GM19395 (cell line): ENCODE measurements at regions not wholly inside any gene's neighbourhood (a gene's known extent, or its start where the extent isn't known, plus 50 kb on each side); places are given as distances from the start of the nearest gene placed in this dataset.

Experiments used
- ATAC-seq: cut with Tn5 transposase; IDR thresholded peaks from one replicate; pipeline ENCODE4 v1.9.1; 2021; ENCODE audit warnings: mild to moderate bottlenecking, moderate library complexity; ENCODE audit not compliant: unreplicated experiment

GRCh38 chr9:108386032-108386431, 469.8 kb downstream of the ACTL7B start:
- no peak for ATAC-seq

- no peak for ATAC-seq
These were observed 472.0 kb downstream of the ACTL7B start for GRCh38 chr9:108383796-108384195.

- no peak for ATAC-seq
These were observed 473.5 kb downstream of the ACTL7B start for GRCh38 chr9:108382310-108382709.

GRCh38 chr9:108377881-108378280, 477.9 kb downstream of the ACTL7B start:
- no peak for ATAC-seq

- no peak for ATAC-seq
These were observed 478.4 kb downstream of the ACTL7B start for GRCh38 chr9:108377382-108377781.

GRCh38 chr9:108376140-108376539, 479.6 kb downstream of the ACTL7B start:
- ATAC-seq, result no peak

- no peak for ATAC-seq
These were observed 481.2 kb downstream of the ACTL7B start for GRCh38 chr9:108374626-108375025.

GRCh38 chr9:108367188-108367587, 488.6 kb downstream of the ACTL7B start:
- ATAC-seq, result no peak

- ATAC-seq, result no peak
These were observed 492.5 kb downstream of the ACTL7B start for GRCh38 chr9:108363311-108363710.

GRCh38 chr9:108360304-108360703, 495.5 kb downstream of the ACTL7B start:
- ATAC-seq, result no peak

- ATAC-seq, result no peak
These were observed 499.0 kb downstream of the ACTL7B start for GRCh38 chr9:108356806-108357205.

- no peak for ATAC-seq
These were observed 504.2 kb downstream of the ACTL7B start for GRCh38 chr9:108351571-108351970.

- ATAC-seq, result no peak
These were observed 508.2 kb downstream of the ACTL7B start for GRCh38 chr9:108347463-108348188.

GRCh38 chr9:108345826-108346225, 510.0 kb downstream of the ACTL7B start:
- no peak for ATAC-seq

- ATAC-seq, result no peak
These were observed 516.5 kb downstream of the ACTL7B start for GRCh38 chr9:108339251-108339650.

GRCh38 chr9:108336575-108336974, 519.2 kb downstream of the ACTL7B start:
- no peak for ATAC-seq

GRCh38 chr9:108333530-108333983, 522.2 kb downstream of the ACTL7B start:
- ATAC-seq, result no peak

GRCh38 chr9:108331596-108331995, 524.2 kb downstream of the ACTL7B start:
- ATAC-seq, result no peak

GRCh38 chr9:108325406-108325805, 530.4 kb downstream of the ACTL7B start:
- no peak for ATAC-seq

- no peak for ATAC-seq
These were observed 532.2 kb downstream of the ACTL7B start for GRCh38 chr9:108323615-108324014.

GRCh38 chr9:108322326-108323098, 533.3 kb downstream of the ACTL7B start:
- ATAC-seq, result no peak

GRCh38 chr9:108316630-108317029, 539.2 kb downstream of the ACTL7B start:
- no peak for ATAC-seq
